K562 (cell line): ENCODE measurements at regions not wholly inside any gene's neighbourhood (a gene's known extent, or its start where the extent isn't known, plus 50 kb on each side); places are given as distances from the start of the nearest gene placed in this dataset.
"Not testable (repeated sequence)": the region's sequence is repeated elsewhere in the genome, so short reads cannot be mapped to it uniquely, and the experiment has no call there.

Source experiments
- BRD4 ChIP-seq: fragments of 200-600 bp; sonication (generic); IDR thresholded peaks from 2 replicates; pipeline ENCODE4 v1.6.1; 2017; ENCODE audit warnings: inconsistent platforms
- CTCF ChIP-seq, 3 experiments: IDR thresholded peaks in 2 of 3; conservative IDR thresholded peaks in 1 of 3; 2 replicates each; pipeline ENCODE4 v1.5.1; 2011 to 2012; ENCODE audit warnings: low read length in 3 of 3, mild to moderate bottlenecking in 3 of 3, control low read depth in 2 of 3, improper control_type of control experiment in 1 of 3, inconsistent platforms in 1 of 3, low read depth in 1 of 3, mixed read lengths in 1 of 3, moderate library complexity in 1 of 3; ENCODE audit not compliant: insufficient read depth in 2 of 3
- FOXP1 ChIP-seq: sonication (generic); formaldehyde crosslinking; IDR thresholded peaks from 2 replicates; pipeline ENCODE4 v1.8.0; 2022; ENCODE audit warnings: mild to moderate bottlenecking, missing genetic modification reagents
- KLF10 ChIP-seq: fragments of 250-450 bp; sonication (Bioruptor Pico); IDR thresholded peaks from 2 replicates; pipeline ENCODE4 v1.6.1; 2021; ENCODE audit warnings: matching md5 sums
- MXI1 ChIP-seq: IDR thresholded peaks from 2 replicates; pipeline ENCODE4 v1.6.1; 2011; ENCODE audit warnings: low read depth, mild to moderate bottlenecking, improper control_type of control experiment, low read length
- NCOA1 ChIP-seq: fragments of 450-650 bp; IDR thresholded peaks from 2 replicates; pipeline ENCODE4 v1.6.1; 2016; ENCODE audit warnings: low read depth
- RAD21 ChIP-seq, 2 experiments: fragments of 250-450 bp in 1 of 2; fragments of 450-650 bp in 1 of 2; sonication (Bioruptor Pico) in 1 of 2; formaldehyde crosslinking in 1 of 2; IDR thresholded peaks in 1 of 2; conservative IDR thresholded peaks in 1 of 2; 2 replicates each; pipeline versions ENCODE4 v1.4.0 to v1.8.0; 2020 to 2022; ENCODE audit warnings: mild to moderate bottlenecking in 2 of 2, moderate library complexity in 1 of 2
- ZKSCAN8 ChIP-seq: fragments of 200-800 bp; sonication (Bioruptor generic); IDR thresholded peaks from 2 replicates; pipeline ENCODE4 v1.6.1; 2016; ENCODE audit warnings: missing genetic modification characterization, missing compliant biosample characterization
- ZNF592 ChIP-seq: fragments of 450-650 bp; IDR thresholded peaks from 2 replicates; pipeline ENCODE4 v1.6.1; 2017; ENCODE audit warnings: antibody characterized with exemption, mild to moderate bottlenecking

- TF ChIP-seq BRD4; RAD21 (CRISPR knock-in tag; conservative IDR thresholded peaks at IDR 0.05 in 1 of 2, IDR thresholded peaks at IDR 0.05 in 1 of 2); ZNF592; NCOA1; KLF10 (CRISPR knock-in tag); FOXP1 (CRISPR knock-in tag); MXI1; CTCF (IDR thresholded peaks at IDR 0.05 in 2 of 3, conservative IDR thresholded peaks at IDR 0.05 in 1 of 3; ENCODE audit: insufficient read depth in 2 of 3, low read depth in 1 of 3, low read length in 3 of 3); ZKSCAN8 (CRISPR knock-in tag): not testable (repeated sequence)
Observed at GRCh38 chr13:24973102-24973501, 122.8 kb upstream of the PABPC3 start.
